HCT116 (cell line): ENCODE measurements at regions not wholly inside any gene's neighbourhood (a gene's known extent, or its start where the extent isn't known, plus 50 kb on each side); places are given as distances from the start of the nearest gene placed in this dataset.

Experiments used
- ATAC-seq: fragments of 200-7000 bp; cut with Tn5 transposase; 2 replicates; pipeline ENCODE4 v1.9.1; 2020; ENCODE audit warnings: mild to moderate bottlenecking, moderate library complexity
- BruUV-seq: library from RNA; stranded (reverse); fragments of 400-500 nt; replicated peaks from 2 replicates; lab custom pipeline; 2021; lab: Mats Ljungman, UMichigan
- CTCF ChIA-PET: fragments of 300-600 bp; sonication (Branson Sonifier 250); formaldehyde crosslinking; loops from one replicate; lab custom pipeline; 2021; ENCODE audit warnings: antibody characterized with exemption; lab: Charles Lee
- POLR2A ChIA-PET: fragments of 300-600, 350-600 bp; sonication (Branson Sonifier 250); formaldehyde crosslinking; loops from one replicate; lab custom pipeline; 2021; ENCODE audit warnings: antibody characterized with exemption; lab: Charles Lee
- RAD21 ChIA-PET, 2 experiments: fragments of 300-600 bp; sonication (Branson Sonifier 250); formaldehyde crosslinking; loops; one replicate each; lab custom pipeline; 2023; ENCODE audit warnings: low total read pairs in 2 of 2; ENCODE audit not compliant: uncharacterized antibody in 2 of 2, unreplicated experiment in 2 of 2, low non-redundant PET in 1 of 2; lab: Charles Lee
- DNase-seq: peaks from one replicate; pipeline ENCODE4 v3.0.0-alpha.2; 2010; ENCODE audit warnings: low read depth, low spot score
- H2AFZ ChIP-seq: fragments of 200-600 bp; shearing (Covaris generic), sonication (generic); 2 replicates; pipeline ENCODE4 v1.6.1; 2017; ENCODE audit warnings: low read depth, mixed run types, mixed read lengths, antibody characterized with exemption, low read length; ENCODE audit not compliant: poor library complexity, severe bottlenecking
- H3K27ac ChIP-seq: 2 replicates; pipeline ENCODE4 v1.5.1; 2012; ENCODE audit warnings: low read depth, low read length
- H3K27me3 ChIP-seq: fragments of 200-600 bp; sonication (generic); 2 replicates; pipeline ENCODE4 v1.6.1; 2016; ENCODE audit warnings: mixed run types, low read length, mixed read lengths; ENCODE audit not compliant: insufficient read depth
- H3K36me3 ChIP-seq, 2 experiments: fragments of 200-500 bp in 1 of 2; fragments of 200-600 bp in 1 of 2; sonication (Bioruptor generic) in 1 of 2; sonication (generic) in 1 of 2; 2 replicates each; pipeline versions ENCODE4 v1.5.1 to v1.6.1; 2014 to 2016; ENCODE audit warnings: low read length in 2 of 2, inconsistent platforms in 1 of 2, mixed read lengths in 1 of 2, mixed run types in 1 of 2; ENCODE audit not compliant: insufficient read depth in 2 of 2, control insufficient read depth in 1 of 2
- H3K4me1 ChIP-seq, 2 experiments: fragments of 200-600 bp in 1 of 2; sonication (generic) in 1 of 2; 2 replicates each; pipeline versions ENCODE4 v1.5.1 to v1.6.1; 2012 to 2017; ENCODE audit warnings: low read length in 2 of 2, inconsistent platforms in 1 of 2, mild to moderate bottlenecking in 1 of 2, mixed read lengths in 1 of 2, mixed run types in 1 of 2, moderate library complexity in 1 of 2; ENCODE audit not compliant: insufficient read depth in 2 of 2, control insufficient read depth in 1 of 2
- H3K4me2 ChIP-seq: fragments of 200-600 bp; sonication (generic); 2 replicates; pipeline ENCODE4 v1.6.1; 2017; ENCODE audit warnings: mixed run types, low read length, mixed read lengths
- H3K4me3 ChIP-seq, 2 experiments: fragments of 200-600 bp in 1 of 2; sonication (generic) in 1 of 2; replicated peaks in 1 of 2; 2 replicates each; pipeline ENCODE4 v1.5.1; 2011 to 2016; ENCODE audit warnings: low read length in 2 of 2, control low read depth in 1 of 2, low read depth in 1 of 2, mild to moderate bottlenecking in 1 of 2, mixed read lengths in 1 of 2, mixed run types in 1 of 2
- H3K79me2 ChIP-seq: fragments of 200-600 bp; sonication (generic); 2 replicates; pipeline ENCODE4 v1.6.1; 2017; ENCODE audit warnings: mild to moderate bottlenecking, mixed run types, low read length, moderate library complexity, mixed read lengths; ENCODE audit not compliant: insufficient read depth
- H3K9ac ChIP-seq: fragments of 200-600 bp; sonication (generic); 2 replicates; pipeline ENCODE4 v1.6.1; 2016; ENCODE audit warnings: low read length, mixed read lengths
- H3K9me2 ChIP-seq: fragments of 200-600 bp; sonication (generic), shearing (Covaris generic); 2 replicates; pipeline ENCODE4 v1.6.1; 2017; ENCODE audit warnings: mixed run types, mild to moderate bottlenecking, moderate library complexity; ENCODE audit not compliant: insufficient read depth
- H3K9me3 ChIP-seq, 2 experiments: fragments of 200-500 bp in 1 of 2; fragments of 200-600 bp in 1 of 2; sonication (Bioruptor generic) in 1 of 2; sonication (generic) in 1 of 2; 2 replicates each; pipeline ENCODE4 v1.6.1; 2014 to 2017; ENCODE audit warnings: low read length in 2 of 2, mixed read lengths in 2 of 2, inconsistent platforms in 1 of 2, low read depth in 1 of 2, mild to moderate bottlenecking in 1 of 2, mixed run types in 1 of 2, moderate library complexity in 1 of 2; ENCODE audit not compliant: control insufficient read depth in 1 of 2, insufficient read depth in 1 of 2
- H4K20me1 ChIP-seq: fragments of 200-600 bp; sonication (generic), shearing (Covaris generic); 2 replicates; pipeline ENCODE4 v1.6.1; 2017; ENCODE audit warnings: mixed run types, mild to moderate bottlenecking, moderate library complexity; ENCODE audit not compliant: insufficient read depth
- CEBPB ChIP-seq: IDR thresholded peaks from 2 replicates; pipeline ENCODE4 v1.6.1; 2012; ENCODE audit warnings: low read depth
- EZH2phosphoT487 ChIP-seq: fragments of 200-600 bp; IDR thresholded peaks from 2 replicates; pipeline ENCODE4 v1.6.1; 2018; ENCODE audit warnings: antibody characterized with exemption, borderline replicate concordance
- FOSL1 ChIP-seq: IDR thresholded peaks from 2 replicates; pipeline ENCODE4 v1.6.1; 2012; ENCODE audit warnings: low read depth
- POLR2AphosphoS5 ChIP-seq: IDR thresholded peaks from 2 replicates; pipeline ENCODE4 v1.6.1; 2011; ENCODE audit warnings: mild to moderate bottlenecking, low read depth, low read length, moderate library complexity
- RAD21 ChIP-seq: IDR thresholded peaks from 2 replicates; pipeline ENCODE4 v1.6.1; 2012; ENCODE audit warnings: low read depth, mild to moderate bottlenecking
- SIN3A ChIP-seq: IDR thresholded peaks from 2 replicates; pipeline ENCODE4 v1.6.1; 2012; ENCODE audit warnings: low read depth
- YY1 ChIP-seq: IDR thresholded peaks from 2 replicates; pipeline ENCODE4 v1.6.1; 2011; ENCODE audit warnings: low read length, low read depth, moderate library complexity, mild to moderate bottlenecking; ENCODE audit not compliant: insufficient replicate concordance; ENCODE audit errors: extremely low read depth
- intact Hi-C: fragments of 100-400 bp; cut with micrococcal nuclease; formaldehyde crosslinking; loops from 2 replicates; pipeline ENCODE4 v1.10.0; 2022
- TF ChIP-seq, protein P1 (sequence below): IDR thresholded peaks from 2 replicates; pipeline ENCODE4 v1.6.1; 2011; ENCODE audit warnings: mild to moderate bottlenecking, low read length, moderate library complexity; ENCODE audit not compliant: insufficient replicate concordance; ENCODE audit errors: extremely low read depth
- TF ChIP-seq, protein P2 (sequence below), 3 experiments: fragments of 200-600 bp in 1 of 3; sonication (generic) in 1 of 3; IDR thresholded peaks in 2 of 3; conservative IDR thresholded peaks in 1 of 3; 2 replicates each; pipeline ENCODE4 v1.5.1; 2012 to 2017; ENCODE audit warnings: low read depth in 2 of 3, low read length in 2 of 3, antibody characterized with exemption in 1 of 3, borderline replicate concordance in 1 of 3, control low read depth in 1 of 3, mild to moderate bottlenecking in 1 of 3, mixed read lengths in 1 of 3, mixed run types in 1 of 3, moderate library complexity in 1 of 3; ENCODE audit not compliant: insufficient read depth in 1 of 3
- TF ChIP-seq, protein P3 (sequence below): IDR thresholded peaks from 2 replicates; pipeline ENCODE4 v1.6.1; 2012; ENCODE audit warnings: low read depth

- no peak overlapping the region for H3K4me3 ChIP-seq
- peaks cover 10 to 12% of the 10 kb centered on the region in 2 experiments; a peak in 2 of 4 replicates for H3K9me3 ChIP-seq
- H3K4me1 ChIP-seq: no peaks in the 10 kb centered on the region
- no TSS peak for BruUV-seq
- no peaks in the 10 kb centered on the region for H3K79me2 ChIP-seq
- no peak for ATAC-seq
- no peak overlapping the region for H2AFZ ChIP-seq
- no peaks in the 10 kb centered on the region for H4K20me1 ChIP-seq
- intact Hi-C loops: no loop called here
- H3K9me2 ChIP-seq: no peaks in the 10 kb centered on the region
- H3K36me3 ChIP-seq: no peaks in the 10 kb centered on the region
- no peak for TF ChIP-seq FOSL1
- no peak for TF ChIP-seq RAD21
- no peak for TF ChIP-seq POLR2AphosphoS5
- no peak for TF ChIP-seq EZH2phosphoT487
- TF ChIP-seq SIN3A: no peak
- TF ChIP-seq, protein P1, sequence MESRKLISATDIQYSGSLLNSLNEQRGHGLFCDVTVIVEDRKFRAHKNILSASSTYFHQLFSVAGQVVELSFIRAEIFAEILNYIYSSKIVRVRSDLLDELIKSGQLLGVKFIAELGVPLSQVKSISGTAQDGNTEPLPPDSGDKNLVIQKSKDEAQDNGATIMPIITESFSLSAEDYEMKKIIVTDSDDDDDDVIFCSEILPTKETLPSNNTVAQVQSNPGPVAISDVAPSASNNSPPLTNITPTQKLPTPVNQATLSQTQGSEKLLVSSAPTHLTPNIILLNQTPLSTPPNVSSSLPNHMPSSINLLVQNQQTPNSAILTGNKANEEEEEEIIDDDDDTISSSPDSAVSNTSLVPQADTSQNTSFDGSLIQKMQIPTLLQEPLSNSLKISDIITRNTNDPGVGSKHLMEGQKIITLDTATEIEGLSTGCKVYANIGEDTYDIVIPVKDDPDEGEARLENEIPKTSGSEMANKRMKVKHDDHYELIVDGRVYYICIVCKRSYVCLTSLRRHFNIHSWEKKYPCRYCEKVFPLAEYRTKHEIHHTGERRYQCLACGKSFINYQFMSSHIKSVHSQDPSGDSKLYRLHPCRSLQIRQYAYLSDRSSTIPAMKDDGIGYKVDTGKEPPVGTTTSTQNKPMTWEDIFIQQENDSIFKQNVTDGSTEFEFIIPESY: no peak
- H3K4me2 ChIP-seq: no peak overlapping the region
- CTCF ChIA-PET: no interaction called here
- H3K27ac ChIP-seq: no peak overlapping the region
- POLR2A ChIA-PET: no interaction called here
- no peak for DNase-seq
- H3K27me3 ChIP-seq: no peaks in the 10 kb centered on the region
- no peak overlapping the region for H3K9ac ChIP-seq
- RAD21 ChIA-PET: no interaction called here
These were observed 1736.4 kb downstream of the MAT2B start for GRCh38 chr5:165241811-165242210.

DNA sequence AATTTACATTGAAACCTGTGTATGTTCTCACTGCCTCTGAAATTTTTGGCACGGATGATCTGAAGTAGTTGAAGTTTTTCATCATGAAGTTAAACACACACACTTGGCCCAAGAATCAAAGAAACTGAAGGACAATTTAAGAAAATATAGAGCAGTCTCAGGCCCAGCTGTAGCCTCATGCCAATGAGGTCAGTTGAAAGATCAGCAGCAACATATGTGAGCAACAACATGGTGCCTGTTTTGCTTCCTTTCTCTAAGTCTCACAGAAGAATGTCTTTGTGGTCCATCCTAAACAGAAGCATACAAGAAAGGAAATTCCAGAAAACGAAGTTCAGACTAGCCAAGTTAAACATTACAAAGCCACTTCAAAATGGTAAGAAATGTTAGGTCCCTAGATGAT lies 1737.2 kb downstream of the MAT2B start:
- Histone ChIP-seq H4K20me1 (no peaks in the 10 kb centered on the region), H3K27ac (no peak overlapping the region), H3K27me3 (no peaks in the 10 kb centered on the region), H3K4me1 (no peaks in the 10 kb centered on the region), H2AFZ (no peak overlapping the region), H3K4me2 (no peak overlapping the region), H3K9me3 (peaks cover 10 to 14% of the 10 kb centered on the region in 2 experiments; a peak in 2 of 4 replicates), H3K9ac (no peak overlapping the region), H3K36me3 (no peaks in the 10 kb centered on the region), H3K79me2 (no peaks in the 10 kb centered on the region), H3K9me2 (no peaks in the 10 kb centered on the region), H3K4me3 (no peak overlapping the region)
- no TSS peak for BruUV-seq
- ChIA-PET POLR2A (no interaction called here), RAD21 (no interaction called here), CTCF (no interaction called here)
- ATAC-seq (no peak), DNase-seq (no peak)
- intact Hi-C loops: no loop called here
- TF ChIP-seq YY1 (no peak), CEBPB (no peak)
- TF ChIP-seq, protein P2, sequence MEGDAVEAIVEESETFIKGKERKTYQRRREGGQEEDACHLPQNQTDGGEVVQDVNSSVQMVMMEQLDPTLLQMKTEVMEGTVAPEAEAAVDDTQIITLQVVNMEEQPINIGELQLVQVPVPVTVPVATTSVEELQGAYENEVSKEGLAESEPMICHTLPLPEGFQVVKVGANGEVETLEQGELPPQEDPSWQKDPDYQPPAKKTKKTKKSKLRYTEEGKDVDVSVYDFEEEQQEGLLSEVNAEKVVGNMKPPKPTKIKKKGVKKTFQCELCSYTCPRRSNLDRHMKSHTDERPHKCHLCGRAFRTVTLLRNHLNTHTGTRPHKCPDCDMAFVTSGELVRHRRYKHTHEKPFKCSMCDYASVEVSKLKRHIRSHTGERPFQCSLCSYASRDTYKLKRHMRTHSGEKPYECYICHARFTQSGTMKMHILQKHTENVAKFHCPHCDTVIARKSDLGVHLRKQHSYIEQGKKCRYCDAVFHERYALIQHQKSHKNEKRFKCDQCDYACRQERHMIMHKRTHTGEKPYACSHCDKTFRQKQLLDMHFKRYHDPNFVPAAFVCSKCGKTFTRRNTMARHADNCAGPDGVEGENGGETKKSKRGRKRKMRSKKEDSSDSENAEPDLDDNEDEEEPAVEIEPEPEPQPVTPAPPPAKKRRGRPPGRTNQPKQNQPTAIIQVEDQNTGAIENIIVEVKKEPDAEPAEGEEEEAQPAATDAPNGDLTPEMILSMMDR (IDR thresholded peaks at IDR 0.05 in 2 of 3, conservative IDR thresholded peaks at IDR 0.05 in 1 of 3; ENCODE audit: borderline replicate concordance in 1 of 3, insufficient read depth in 1 of 3, low read depth in 2 of 3, low read length in 2 of 3): no peak
- TF ChIP-seq, protein P3, sequence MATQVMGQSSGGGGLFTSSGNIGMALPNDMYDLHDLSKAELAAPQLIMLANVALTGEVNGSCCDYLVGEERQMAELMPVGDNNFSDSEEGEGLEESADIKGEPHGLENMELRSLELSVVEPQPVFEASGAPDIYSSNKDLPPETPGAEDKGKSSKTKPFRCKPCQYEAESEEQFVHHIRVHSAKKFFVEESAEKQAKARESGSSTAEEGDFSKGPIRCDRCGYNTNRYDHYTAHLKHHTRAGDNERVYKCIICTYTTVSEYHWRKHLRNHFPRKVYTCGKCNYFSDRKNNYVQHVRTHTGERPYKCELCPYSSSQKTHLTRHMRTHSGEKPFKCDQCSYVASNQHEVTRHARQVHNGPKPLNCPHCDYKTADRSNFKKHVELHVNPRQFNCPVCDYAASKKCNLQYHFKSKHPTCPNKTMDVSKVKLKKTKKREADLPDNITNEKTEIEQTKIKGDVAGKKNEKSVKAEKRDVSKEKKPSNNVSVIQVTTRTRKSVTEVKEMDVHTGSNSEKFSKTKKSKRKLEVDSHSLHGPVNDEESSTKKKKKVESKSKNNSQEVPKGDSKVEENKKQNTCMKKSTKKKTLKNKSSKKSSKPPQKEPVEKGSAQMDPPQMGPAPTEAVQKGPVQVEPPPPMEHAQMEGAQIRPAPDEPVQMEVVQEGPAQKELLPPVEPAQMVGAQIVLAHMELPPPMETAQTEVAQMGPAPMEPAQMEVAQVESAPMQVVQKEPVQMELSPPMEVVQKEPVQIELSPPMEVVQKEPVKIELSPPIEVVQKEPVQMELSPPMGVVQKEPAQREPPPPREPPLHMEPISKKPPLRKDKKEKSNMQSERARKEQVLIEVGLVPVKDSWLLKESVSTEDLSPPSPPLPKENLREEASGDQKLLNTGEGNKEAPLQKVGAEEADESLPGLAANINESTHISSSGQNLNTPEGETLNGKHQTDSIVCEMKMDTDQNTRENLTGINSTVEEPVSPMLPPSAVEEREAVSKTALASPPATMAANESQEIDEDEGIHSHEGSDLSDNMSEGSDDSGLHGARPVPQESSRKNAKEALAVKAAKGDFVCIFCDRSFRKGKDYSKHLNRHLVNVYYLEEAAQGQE: no peak
